HT-29 (cell line): ENCODE measurements at regions not wholly inside any gene's neighbourhood (a gene's known extent, or its start where the extent isn't known, plus 50 kb on each side); places are given as distances from the start of the nearest gene placed in this dataset.
"Not testable (repeated sequence)": the region's sequence is repeated elsewhere in the genome, so short reads cannot be mapped to it uniquely, and the experiment has no call there.

ENCODE experiments used
- DNase-seq: peaks from one replicate; pipeline ENCODE4 v3.0.0-alpha.2; 2015; ENCODE audit warnings: low spot score

- peak; percentile 82 for DNase-seq
Measured at GRCh38 chr18:2104620-2105462, 466.5 kb downstream of the METTL4 start.

DNA sequence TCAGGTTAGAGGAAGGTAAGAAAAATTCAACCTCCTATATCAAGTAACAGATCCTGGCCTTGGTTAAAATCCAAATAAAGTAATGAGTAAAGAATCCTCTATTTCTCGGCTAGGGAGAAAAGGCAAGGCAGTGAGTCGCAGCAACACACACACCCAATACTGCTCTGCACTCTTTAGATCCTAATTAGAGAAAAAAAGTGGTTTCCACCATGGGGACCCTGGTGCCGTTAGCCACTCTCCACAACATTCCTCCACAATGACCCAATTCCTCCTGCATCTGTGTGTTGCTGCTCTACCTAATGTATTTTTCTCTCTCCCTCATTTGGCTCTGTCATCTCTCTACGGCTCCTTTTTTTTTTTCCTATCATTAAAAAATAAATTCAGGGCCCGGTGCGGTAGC lies 462.7 kb downstream of the METTL4 start:
- no peak for DNase-seq

GRCh38 chr18:2111456-2111855 lies 459.8 kb downstream of the METTL4 start:
- no peak for DNase-seq

GRCh38 chr18:2112435-2113045 lies 458.8 kb downstream of the METTL4 start:
- no peak for DNase-seq

DNA sequence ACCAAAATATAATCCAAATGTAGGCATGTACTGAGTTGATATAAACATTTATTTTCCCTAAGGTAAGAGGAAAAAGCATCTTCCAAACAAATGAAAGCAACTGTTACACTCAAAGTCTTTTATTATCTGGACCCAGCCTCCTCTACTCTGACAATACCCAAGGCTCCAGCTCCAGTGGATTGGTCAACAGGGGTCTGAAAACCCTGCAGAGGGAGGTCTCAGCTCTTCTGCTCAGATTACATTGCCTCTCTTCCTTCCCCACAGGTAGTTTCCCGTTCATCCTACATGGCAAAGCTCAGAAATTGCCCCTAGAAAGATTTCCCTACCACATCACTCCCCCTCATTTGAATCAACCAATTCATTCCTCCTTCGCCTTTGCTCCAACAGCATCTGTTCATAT lies 457.0 kb downstream of the METTL4 start:
- no peak for DNase-seq

- no peak for DNase-seq
Measured at GRCh38 chr18:2114765-2115164, 456.5 kb downstream of the METTL4 start.

GRCh38 chr18:2121224-2121623 lies 450.1 kb downstream of the METTL4 start:
- no peak for DNase-seq

DNA sequence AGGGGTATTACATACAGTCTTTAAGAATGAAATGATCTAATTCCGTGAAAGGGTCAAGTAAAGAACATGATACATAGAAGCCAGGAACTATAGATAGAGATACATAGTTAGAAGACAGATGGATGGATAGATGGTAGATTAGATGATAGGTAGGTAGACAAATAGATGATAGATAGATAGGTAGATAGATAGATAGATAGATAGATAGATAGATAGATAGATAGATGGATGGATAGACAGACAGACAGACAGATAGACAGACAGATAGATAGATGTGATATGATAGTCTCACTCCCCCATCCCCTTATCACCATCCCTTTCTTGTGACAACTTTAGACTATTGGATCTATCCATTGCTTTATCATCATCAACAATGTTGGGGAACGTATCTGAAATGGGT lies 448.2 kb downstream of the METTL4 start:
- no peak for DNase-seq

GRCh38 chr18:2134364-2134763 lies 436.9 kb downstream of the METTL4 start:
- DNase-seq = peak; percentile 14

GRCh38 chr18:2135309-2135708 lies 436.0 kb downstream of the METTL4 start:
- DNase-seq = no peak

GRCh38 chr18:2138552-2138951 lies 432.8 kb downstream of the METTL4 start:
- no peak for DNase-seq

GRCh38 chr18:2139691-2140090 lies 431.6 kb downstream of the METTL4 start:
- DNase-seq = peak; percentile 56

DNA sequence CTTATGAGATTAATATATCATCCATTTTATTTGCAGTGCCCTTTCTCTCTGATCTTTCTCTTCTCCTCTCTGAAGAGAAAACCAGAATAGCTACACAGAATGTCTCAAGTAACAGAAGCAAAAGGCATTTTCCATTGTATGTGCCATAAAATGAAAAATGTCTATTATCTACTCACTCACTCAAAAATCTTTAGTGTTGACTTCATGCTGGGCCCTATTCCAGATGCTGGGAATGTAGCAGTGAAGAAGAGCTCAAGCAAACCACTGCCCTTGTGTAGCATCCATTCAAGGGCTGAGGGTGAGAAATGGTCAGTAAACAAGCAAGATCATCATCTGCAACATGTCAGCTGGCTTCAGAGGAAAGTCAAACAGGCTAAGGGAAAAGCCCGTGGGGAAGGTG lies 427.7 kb downstream of the METTL4 start:
- DNase-seq = no peak

DNA sequence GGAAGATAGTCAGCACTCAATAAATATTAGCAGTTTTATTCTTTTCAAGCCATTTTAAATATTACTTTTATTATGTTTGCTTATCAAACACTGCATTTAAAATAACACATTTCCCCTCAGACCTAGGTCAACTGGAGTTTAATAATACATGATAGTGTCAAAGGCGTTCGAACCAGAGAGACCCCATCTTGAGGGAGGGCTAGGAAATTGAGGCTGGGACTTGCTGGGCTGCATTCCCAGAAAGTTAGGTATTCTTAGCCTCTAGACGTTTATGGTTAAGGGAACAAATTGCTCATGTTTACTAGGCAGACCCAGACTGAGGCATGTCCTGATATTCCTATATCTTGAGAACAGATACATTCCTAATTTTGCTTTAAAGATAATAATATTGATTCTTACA lies 426.5 kb downstream of the METTL4 start:
- no peak for DNase-seq

- DNase-seq = no peak
Measured at GRCh38 chr18:2146092-2146491, 425.2 kb downstream of the METTL4 start.

DNA sequence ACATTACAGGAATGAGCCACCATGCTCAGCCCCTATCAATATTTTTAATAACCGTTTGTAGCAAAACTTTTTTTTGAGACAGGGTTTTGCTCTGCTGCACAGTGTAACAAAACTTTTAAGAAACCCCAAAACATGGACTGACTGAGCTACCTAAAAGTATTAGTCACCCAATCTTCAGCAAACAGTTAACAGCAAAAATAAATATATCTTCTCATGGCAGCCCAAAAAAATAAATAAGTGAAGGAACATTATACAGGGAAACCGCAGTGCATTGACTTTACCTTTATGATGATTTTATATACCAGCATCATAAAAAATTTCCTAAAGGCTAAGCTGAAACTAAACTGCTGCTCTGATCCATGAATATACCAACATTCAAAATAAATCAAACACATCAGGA lies 424.6 kb downstream of the METTL4 start:
- no peak for DNase-seq

DNA sequence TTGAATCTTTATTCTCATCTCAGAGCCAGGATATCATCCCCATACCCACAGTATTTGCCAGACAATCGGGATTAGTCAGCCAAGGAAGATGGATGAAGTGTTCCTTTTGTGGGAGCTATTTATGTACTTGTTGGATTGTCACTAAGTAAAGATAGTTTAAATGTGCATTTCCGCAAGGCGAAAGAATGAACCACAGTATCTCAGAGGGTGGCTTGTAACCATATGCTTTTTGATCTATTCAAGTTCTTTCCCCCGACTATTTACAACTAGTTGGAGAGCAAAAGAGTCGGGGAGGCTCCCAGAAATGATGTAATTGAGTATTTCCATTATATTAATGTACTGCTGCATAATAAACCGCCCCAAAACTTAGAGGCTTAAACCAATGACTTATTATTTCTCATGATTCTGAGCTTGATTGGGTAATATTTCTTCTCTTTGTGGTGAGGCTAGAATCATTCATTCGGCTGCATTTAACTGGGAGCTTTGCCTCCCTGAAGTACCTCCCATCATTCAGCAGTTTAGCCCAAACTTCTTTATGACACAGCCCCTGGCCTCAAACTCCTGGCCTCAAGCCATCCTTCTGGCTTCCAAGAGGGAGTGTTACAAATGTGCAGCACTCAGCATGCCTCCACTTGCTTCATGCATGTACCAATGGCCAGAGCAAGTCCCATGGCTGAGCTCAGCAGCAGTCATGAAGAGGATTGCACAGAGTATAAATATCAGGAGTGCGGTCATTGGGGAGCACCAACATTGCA lies 423.7 kb downstream of the METTL4 start:
- DNase-seq = no peak

DNA sequence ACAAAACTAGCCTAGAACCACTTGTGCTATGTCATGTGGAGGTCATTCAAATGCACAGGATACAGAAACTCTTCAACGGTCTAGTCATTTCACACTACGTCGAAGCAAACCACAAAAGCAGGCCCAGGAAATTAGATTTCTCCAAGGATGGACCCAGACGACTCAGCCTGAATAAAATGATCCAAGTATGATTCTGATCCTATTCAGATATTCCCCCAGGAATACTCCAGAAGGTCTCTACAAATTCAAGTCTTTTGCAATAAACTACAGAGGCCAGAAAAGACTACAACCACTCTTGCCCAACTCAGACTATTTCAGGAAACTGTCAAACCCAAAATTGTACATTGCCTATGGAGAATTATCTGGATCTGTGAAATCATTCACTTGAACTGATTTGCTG lies 422.5 kb downstream of the METTL4 start:
- DNase-seq = no peak

GRCh38 chr18:2150566-2150965 lies 420.7 kb downstream of the METTL4 start:
- DNase-seq = no peak

DNA sequence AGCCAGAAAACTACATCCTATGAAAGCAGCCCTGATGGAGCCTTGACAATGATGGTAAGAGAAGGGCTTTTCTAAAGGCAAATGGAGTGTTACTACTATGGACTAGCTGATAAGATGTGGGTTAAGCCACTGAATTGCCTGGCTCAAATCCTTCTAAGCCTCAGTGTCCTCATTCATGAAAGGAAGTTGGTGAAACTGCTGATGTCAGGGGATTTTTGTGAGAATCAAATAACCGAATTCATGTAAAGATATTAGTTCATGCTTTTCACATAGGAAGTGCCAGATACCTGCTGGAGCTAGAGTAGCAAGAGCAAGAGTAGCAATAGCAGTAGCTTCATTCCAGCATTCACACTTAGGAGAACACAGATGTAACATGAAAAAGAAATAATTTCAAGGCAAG lies 417.0 kb downstream of the METTL4 start:
- no peak for DNase-seq

GRCh38 chr18:2164644-2165550 lies 406.4 kb downstream of the METTL4 start:
- DNase-seq = no peak

DNA sequence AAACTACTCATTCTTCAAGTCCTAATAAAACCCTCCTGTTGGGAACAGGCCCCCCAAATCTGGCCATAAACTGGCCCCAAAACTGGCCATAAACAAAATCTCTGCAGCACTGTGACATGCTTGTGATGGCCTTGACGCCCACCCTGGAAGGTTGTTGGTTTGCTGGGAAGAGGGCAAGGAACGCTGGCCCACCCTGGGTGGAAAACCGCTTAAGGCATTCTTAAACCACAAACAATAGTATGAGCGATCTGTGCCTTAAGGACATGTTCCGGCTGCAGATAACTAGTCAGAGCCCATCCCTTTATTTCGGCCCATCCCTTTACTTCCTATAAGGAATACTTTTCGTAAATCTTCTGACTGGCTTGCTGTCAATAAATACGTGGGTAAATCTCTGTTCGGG lies 404.4 kb downstream of the METTL4 start:
- DNase-seq = not testable (repeated sequence)
